Stimulated activated CD4-positive, alpha-beta T cell treated with anti-CD3 and anti-CD28 coated beads, Interleukin-1b, Interleukin-23, amount 100 ng/mL, for 4 hours (primary cell): ENCODE measurements at regions not wholly inside any gene's neighbourhood (a gene's known extent, or its start where the extent isn't known, plus 50 kb on each side); places are given as distances from the start of the nearest gene placed in this dataset.
"Not testable (repeated sequence)": the region's sequence is repeated elsewhere in the genome, so short reads cannot be mapped to it uniquely, and the experiment has no call there.

Experiments
- DNase-seq, 2 donors: peaks; one replicate each; pipeline ENCODE4 v3.0.0-alpha.2; 2020; ENCODE audit warnings: low read depth in 2 of 2

- DNase-seq = not testable (repeated sequence)
Measured at GRCh38 chr9:42434844-42435714, 251.6 kb downstream of the SPATA31A6 start.

- DNase-seq = not testable (repeated sequence)
Measured at GRCh38 chr9:42435715-42436342, 252.4 kb downstream of the SPATA31A6 start.

GRCh38 chr9:42437057-42437759 is 253.7 kb downstream of the SPATA31A6 start:
- not testable (repeated sequence) for DNase-seq

- DNase-seq = not testable (repeated sequence)
Measured at GRCh38 chr9:42442680-42443079, 259.2 kb downstream of the SPATA31A6 start.

- DNase-seq = not testable (repeated sequence)
Measured at GRCh38 chr9:42443414-42443813, 260.0 kb downstream of the SPATA31A6 start.

- not testable (repeated sequence) for DNase-seq
Measured at GRCh38 chr9:42461436-42461835, 278.0 kb downstream of the SPATA31A6 start.

GRCh38 chr9:42461863-42462262 is 278.4 kb downstream of the SPATA31A6 start:
- DNase-seq = not testable (repeated sequence)

GRCh38 chr9:42463981-42464380 is 280.5 kb downstream of the SPATA31A6 start:
- DNase-seq = not testable (repeated sequence)

GRCh38 chr9:42470577-42470976 is 287.1 kb downstream of the SPATA31A6 start:
- DNase-seq = not testable (repeated sequence)

GRCh38 chr9:42490989-42491388 is 307.5 kb downstream of the SPATA31A6 start:
- not testable (repeated sequence) for DNase-seq

GRCh38 chr9:42502620-42503264 is 319.3 kb downstream of the SPATA31A6 start:
- not testable (repeated sequence) for DNase-seq

- DNase-seq = not testable (repeated sequence)
Measured at GRCh38 chr9:42508111-42508510, 324.7 kb downstream of the SPATA31A6 start.

- DNase-seq = not testable (repeated sequence)
Measured at GRCh38 chr9:42513535-42513934, 330.1 kb downstream of the SPATA31A6 start.

- DNase-seq = not testable (repeated sequence)
Measured at GRCh38 chr9:42534325-42534983, 351.0 kb downstream of the SPATA31A6 start.

- DNase-seq = peak in 1 of 2 donors; percentile 0
Measured at GRCh38 chr9:42534984-42535325, 351.5 kb downstream of the SPATA31A6 start.

- DNase-seq = not testable (repeated sequence)
Measured at GRCh38 chr9:42550789-42551357, 367.4 kb downstream of the SPATA31A6 start.

- DNase-seq = not testable (repeated sequence)
Measured at GRCh38 chr9:42568530-42568929, 385.1 kb downstream of the SPATA31A6 start.

- not testable (repeated sequence) for DNase-seq
Measured at GRCh38 chr9:42568942-42569556, 385.6 kb downstream of the SPATA31A6 start.

- not testable (repeated sequence) for DNase-seq
Measured at GRCh38 chr9:42577851-42578250, 394.4 kb downstream of the SPATA31A6 start.
